ENCODE measurements at regions not wholly inside any gene's neighbourhood (a gene's known extent, or its start where the extent isn't known, plus 50 kb on each side); places are given as distances from the start of the nearest gene placed in this dataset.
A peak's percentile ranks its signal among the peaks of the same experiment; 100 is the strongest.

DNA sequence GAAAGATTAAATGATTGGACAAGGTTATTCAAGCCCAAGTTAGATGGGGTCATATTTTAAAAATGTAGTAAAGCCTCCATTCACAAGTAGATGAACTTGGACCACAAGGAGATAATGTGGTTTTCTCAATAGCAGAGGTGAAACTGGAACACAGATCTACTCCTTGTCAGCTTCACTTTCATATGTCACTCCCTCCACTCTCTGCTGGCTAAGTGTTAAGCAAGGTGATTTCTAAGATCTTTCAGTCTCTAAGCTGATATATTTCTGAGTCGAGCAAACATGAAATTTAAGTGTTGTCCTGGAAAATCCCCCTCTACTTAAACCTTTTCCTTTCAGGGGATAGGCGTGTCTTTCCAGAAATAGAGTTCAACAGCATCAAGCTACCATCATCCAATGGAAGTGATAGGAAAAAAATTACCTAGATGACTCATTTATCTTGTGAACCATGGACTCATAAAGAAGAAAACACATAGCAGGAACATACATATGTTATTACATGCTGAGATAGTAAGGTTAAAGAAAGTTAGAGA lies 275.0 kb downstream of the PTEN start:
- no peak for TF ChIP-seq POLR2A (IDR thresholded peaks at IDR 0.05; ENCODE audit: extremely low read depth, insufficient read length)
- TF ChIP-seq, protein P1, sequence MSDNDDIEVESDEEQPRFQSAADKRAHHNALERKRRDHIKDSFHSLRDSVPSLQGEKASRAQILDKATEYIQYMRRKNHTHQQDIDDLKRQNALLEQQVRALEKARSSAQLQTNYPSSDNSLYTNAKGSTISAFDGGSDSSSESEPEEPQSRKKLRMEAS (IDR thresholded peaks at IDR 0.05; ENCODE audit: low read depth, low read length), result no peak
- no peak for TF ChIP-seq MYC (IDR thresholded peaks at IDR 0.05; ENCODE audit: low read depth, low read length)
- TF ChIP-seq, protein P2, sequence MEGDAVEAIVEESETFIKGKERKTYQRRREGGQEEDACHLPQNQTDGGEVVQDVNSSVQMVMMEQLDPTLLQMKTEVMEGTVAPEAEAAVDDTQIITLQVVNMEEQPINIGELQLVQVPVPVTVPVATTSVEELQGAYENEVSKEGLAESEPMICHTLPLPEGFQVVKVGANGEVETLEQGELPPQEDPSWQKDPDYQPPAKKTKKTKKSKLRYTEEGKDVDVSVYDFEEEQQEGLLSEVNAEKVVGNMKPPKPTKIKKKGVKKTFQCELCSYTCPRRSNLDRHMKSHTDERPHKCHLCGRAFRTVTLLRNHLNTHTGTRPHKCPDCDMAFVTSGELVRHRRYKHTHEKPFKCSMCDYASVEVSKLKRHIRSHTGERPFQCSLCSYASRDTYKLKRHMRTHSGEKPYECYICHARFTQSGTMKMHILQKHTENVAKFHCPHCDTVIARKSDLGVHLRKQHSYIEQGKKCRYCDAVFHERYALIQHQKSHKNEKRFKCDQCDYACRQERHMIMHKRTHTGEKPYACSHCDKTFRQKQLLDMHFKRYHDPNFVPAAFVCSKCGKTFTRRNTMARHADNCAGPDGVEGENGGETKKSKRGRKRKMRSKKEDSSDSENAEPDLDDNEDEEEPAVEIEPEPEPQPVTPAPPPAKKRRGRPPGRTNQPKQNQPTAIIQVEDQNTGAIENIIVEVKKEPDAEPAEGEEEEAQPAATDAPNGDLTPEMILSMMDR (IDR thresholded peaks at IDR 0.05; ENCODE audit: low read depth, low read length), result no peak
- no peak overlapping the region for H3K4me3 ChIP-seq (ENCODE audit: low read depth, low read length)
- DNase-seq (ENCODE audit: low read depth), result no peak

DNA sequence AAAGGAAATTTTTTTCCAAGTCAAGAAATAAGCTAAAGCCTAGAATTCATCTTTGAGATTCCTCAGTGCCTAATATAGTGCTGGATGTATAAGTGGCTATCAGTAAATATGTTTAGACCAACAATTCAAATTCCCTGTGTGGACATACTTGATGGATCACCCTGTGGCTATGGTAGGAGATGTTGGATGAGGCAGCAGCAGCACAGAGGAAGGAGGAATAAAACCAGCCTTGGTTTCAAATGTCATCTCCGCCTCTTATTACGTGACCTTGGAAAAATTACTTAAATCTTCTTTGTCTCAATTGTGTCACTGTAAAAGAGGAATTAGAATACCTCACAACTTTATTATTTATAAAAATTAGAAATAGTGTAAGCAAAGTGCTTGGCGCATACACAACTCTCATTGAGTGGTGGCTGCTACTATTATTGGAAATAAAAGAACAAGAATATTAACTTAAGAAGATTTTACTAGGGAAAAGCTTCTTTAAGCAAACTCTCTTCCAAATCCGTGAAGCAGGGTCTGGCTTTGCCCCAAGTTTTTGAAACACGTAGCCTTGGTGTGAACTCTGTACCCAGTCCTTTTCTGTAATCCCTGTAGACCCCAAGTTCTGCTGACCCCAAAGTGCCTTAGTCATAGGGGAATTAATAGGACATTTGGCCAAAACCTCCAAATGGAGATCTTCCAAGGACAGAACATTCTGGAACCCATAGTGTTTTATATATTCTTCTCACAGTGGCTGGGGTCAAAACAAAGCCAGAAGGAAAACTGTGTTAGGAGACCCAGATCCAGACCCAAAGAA lies 283.8 kb downstream of the PTEN start:
- no peak for TF ChIP-seq POLR2A (IDR thresholded peaks at IDR 0.05; ENCODE audit: extremely low read depth, insufficient read length)
- no peak for TF ChIP-seq MYC (IDR thresholded peaks at IDR 0.05; ENCODE audit: low read depth, low read length)
- TF ChIP-seq, protein P1 (IDR thresholded peaks at IDR 0.05; ENCODE audit: low read depth, low read length), result no peak
- TF ChIP-seq, protein P2 (IDR thresholded peaks at IDR 0.05; ENCODE audit: low read depth, low read length), result no peak
- H3K4me3 ChIP-seq (ENCODE audit: low read depth, low read length), result no peak overlapping the region
- no peak for DNase-seq (ENCODE audit: low read depth)

DNA sequence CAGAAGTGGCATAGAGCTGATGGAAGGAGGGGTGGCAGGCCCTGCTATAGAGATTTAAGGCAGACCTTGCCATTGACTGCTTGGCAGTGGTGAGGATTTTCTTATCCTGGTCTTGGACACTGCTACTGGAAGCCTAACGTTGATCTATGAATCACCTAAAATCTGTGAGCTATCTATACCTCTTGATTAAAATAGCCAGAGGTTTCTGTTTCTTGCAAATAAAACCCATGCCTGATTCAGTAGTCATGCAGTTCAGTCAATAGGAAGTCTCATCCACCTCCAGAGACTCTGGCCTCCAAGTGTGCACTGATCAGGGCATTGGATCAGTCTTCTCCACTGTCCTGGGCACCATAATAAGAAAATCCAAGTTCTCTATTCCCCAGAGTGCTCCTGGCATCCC lies 286.5 kb downstream of the PTEN start:
- no peak for DNase-seq (ENCODE audit: low read depth)
- TF ChIP-seq POLR2A (IDR thresholded peaks at IDR 0.05; ENCODE audit: extremely low read depth, insufficient read length), result no peak
- TF ChIP-seq MYC (IDR thresholded peaks at IDR 0.05; ENCODE audit: low read depth, low read length), result no peak
- TF ChIP-seq, protein P1 (IDR thresholded peaks at IDR 0.05; ENCODE audit: low read depth, low read length), result no peak
- TF ChIP-seq, protein P2 (IDR thresholded peaks at IDR 0.05; ENCODE audit: low read depth, low read length), result no peak
- no peak overlapping the region for H3K4me3 ChIP-seq (ENCODE audit: low read depth, low read length)

DNA sequence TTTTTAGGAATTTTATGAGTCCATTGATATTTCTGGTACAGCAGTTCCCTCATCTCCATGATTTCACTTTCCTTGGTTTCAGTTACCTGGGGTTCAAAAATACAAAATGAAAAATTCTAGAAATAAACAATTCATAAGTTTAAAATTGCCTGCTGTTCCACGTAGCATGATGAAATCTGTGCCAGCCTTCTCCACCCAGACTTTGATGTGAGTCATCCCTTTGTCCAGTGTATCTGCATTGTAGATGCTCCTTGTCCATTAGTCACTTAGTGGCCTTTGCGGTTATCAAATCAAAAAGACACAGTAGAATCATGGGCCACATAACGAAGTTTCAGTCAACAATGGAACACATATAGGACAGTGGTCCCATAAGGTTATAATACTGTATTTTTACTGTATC lies 286.9 kb downstream of the PTEN start:
- no peak for DNase-seq (ENCODE audit: low read depth)
- H3K4me3 ChIP-seq (ENCODE audit: low read depth, low read length), result no peak overlapping the region
- TF ChIP-seq POLR2A (IDR thresholded peaks at IDR 0.05; ENCODE audit: extremely low read depth, insufficient read length) (no peak), MYC (IDR thresholded peaks at IDR 0.05; ENCODE audit: low read depth, low read length) (no peak)
- TF ChIP-seq, protein P1 (IDR thresholded peaks at IDR 0.05; ENCODE audit: low read depth, low read length), result no peak
- TF ChIP-seq, protein P2 (IDR thresholded peaks at IDR 0.05; ENCODE audit: low read depth, low read length), result no peak

DNA sequence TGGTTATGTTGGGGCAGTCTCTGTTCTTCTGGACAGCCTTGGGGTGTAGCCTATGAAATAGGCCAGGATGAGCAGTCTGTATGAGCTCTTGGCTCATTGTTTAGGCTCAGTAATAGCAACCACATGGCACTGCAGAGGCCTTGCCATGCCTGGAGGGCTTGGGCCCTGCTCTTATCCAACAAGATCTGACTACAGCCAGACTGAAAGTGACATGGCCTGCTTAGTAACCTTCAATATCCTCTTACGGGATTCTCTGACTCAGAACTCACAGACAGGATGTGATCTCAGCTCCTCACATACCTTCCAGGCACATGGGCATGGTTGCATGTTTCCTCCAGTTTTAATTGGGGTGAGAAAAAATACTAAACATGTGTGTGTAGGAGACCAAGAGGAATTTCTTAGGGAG lies 289.3 kb downstream of the PTEN start:
- TF ChIP-seq, protein P2 (IDR thresholded peaks at IDR 0.05; ENCODE audit: low read depth, low read length), result no peak
- TF ChIP-seq MYC (IDR thresholded peaks at IDR 0.05; ENCODE audit: low read depth, low read length), result 0 out of 2 replicates have a peak, but pooled peaks have one; percentile 9
- TF ChIP-seq, protein P1 (IDR thresholded peaks at IDR 0.05; ENCODE audit: low read depth, low read length), result peak; percentile 52
- H3K4me3 ChIP-seq (ENCODE audit: low read depth, low read length), result no peak overlapping the region
- DNase-seq (ENCODE audit: low read depth), result peak; percentile 50

Data from NB4 (cell line).